ENCODE measurements at regions not wholly inside any gene's neighbourhood (a gene's known extent, or its start where the extent isn't known, plus 50 kb on each side); places are given as distances from the start of the nearest gene placed in this dataset.

DNA sequence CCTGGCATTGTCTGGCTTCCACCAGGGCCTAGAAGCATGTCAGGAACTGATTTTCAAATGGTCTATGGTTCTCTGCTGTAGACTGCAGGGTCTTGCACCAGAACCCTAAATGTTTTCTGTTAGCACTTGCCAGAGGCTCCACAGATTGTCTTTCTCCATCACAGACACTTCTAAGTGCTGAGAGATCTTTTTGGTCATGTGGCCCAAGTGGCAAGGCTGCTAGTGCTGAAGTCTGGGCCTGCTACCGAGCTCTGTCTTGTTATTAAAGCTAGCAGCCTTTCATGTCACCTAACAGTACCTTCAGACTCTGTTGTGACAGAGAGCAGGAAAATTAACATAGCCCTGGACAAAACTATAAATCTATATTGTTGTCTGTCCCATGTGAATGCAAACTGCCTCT lies 120.7 kb upstream of the BACH2 start:
- H3K4me1 ChIP-seq: peaks cover 26% of the 10 kb centered on the region
- no peak for DNase-seq
- peak overlapping the region; percentile 50 for H3K27ac ChIP-seq (replicated peaks)
- no peaks in the 10 kb centered on the region for H3K36me3 ChIP-seq
- intact Hi-C loops (cut with micrococcal nuclease): no loop called here
- no peak overlapping the region for H3K4me3 ChIP-seq
- H3K27me3 ChIP-seq (ENCODE audit: low read depth): no peaks in the 10 kb centered on the region
- TF ChIP-seq, protein P1, sequence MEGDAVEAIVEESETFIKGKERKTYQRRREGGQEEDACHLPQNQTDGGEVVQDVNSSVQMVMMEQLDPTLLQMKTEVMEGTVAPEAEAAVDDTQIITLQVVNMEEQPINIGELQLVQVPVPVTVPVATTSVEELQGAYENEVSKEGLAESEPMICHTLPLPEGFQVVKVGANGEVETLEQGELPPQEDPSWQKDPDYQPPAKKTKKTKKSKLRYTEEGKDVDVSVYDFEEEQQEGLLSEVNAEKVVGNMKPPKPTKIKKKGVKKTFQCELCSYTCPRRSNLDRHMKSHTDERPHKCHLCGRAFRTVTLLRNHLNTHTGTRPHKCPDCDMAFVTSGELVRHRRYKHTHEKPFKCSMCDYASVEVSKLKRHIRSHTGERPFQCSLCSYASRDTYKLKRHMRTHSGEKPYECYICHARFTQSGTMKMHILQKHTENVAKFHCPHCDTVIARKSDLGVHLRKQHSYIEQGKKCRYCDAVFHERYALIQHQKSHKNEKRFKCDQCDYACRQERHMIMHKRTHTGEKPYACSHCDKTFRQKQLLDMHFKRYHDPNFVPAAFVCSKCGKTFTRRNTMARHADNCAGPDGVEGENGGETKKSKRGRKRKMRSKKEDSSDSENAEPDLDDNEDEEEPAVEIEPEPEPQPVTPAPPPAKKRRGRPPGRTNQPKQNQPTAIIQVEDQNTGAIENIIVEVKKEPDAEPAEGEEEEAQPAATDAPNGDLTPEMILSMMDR (IDR thresholded peaks at IDR 0.05; ENCODE audit: borderline replicate concordance): no peak
- H3K9me3 ChIP-seq (replicated peaks): no peaks in the 10 kb centered on the region

GRCh38 chr6:90416322-90416721 lies 119.7 kb upstream of the BACH2 start:
- TF ChIP-seq, protein P1 (IDR thresholded peaks at IDR 0.05; ENCODE audit: borderline replicate concordance): no peak
- no peaks in the 10 kb centered on the region for H3K27me3 ChIP-seq (ENCODE audit: low read depth)
- H3K9me3 ChIP-seq (replicated peaks): no peaks in the 10 kb centered on the region
- peaks cover 19% of the 10 kb centered on the region for H3K4me1 ChIP-seq
- DNase-seq: no peak
- intact Hi-C loops (cut with micrococcal nuclease): no loop called here
- no peaks in the 10 kb centered on the region for H3K36me3 ChIP-seq
- no peak overlapping the region for H3K4me3 ChIP-seq
- H3K27ac ChIP-seq (replicated peaks): no peak overlapping the region

DNA sequence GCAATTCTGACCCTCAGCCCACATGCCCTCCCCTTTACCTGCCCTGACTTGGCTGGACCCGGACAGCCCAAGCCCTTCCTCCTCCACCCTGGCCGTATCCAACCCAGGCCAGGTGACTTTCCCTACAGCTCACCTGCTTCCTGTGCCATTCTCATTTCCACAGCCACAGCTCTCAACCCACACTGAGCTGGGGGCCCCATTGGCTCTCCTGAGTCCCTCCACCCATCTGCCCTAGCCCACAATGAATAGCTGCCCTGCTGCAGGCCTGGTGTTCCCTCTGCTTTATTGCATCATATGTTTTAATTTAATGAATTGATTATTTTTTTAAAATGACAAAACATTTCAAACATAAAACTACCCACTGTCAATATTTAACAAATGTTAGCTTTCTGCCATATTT lies 118.5 kb upstream of the BACH2 start:
- H3K36me3 ChIP-seq: no peaks in the 10 kb centered on the region

DNA sequence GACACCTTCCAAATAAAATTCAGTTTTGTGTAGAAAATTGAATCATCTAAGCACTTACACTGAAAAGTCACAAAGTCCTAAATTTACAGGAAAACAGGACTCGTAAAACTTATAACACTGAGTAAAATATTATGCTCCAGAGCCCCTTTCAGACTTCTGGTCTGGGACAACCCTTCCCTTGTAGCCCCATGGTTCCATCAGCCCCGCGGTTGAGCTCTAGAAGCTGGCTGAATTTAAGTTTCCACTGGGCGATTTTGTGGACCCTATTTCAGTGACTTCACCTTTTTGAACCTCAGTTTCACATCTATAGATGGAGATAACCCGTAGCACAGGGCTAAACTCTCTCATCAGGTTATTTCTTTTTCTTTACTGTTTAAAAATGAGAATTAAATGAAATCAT lies 117.7 kb upstream of the BACH2 start:
- intact Hi-C loops (cut with micrococcal nuclease): no loop called here
- Histone ChIP-seq H3K27me3 (ENCODE audit: low read depth) (no peaks in the 10 kb centered on the region), H3K27ac (replicated peaks) (no peak overlapping the region), H3K36me3 (no peaks in the 10 kb centered on the region), H3K4me3 (no peak overlapping the region), H3K4me1 (peaks cover 19% of the 10 kb centered on the region), H3K9me3 (replicated peaks) (no peaks in the 10 kb centered on the region)
- TF ChIP-seq, protein P1 (IDR thresholded peaks at IDR 0.05; ENCODE audit: borderline replicate concordance): no peak
- DNase-seq: no peak

More for the DNA sequence above, 118.5 kb upstream of the BACH2 start:
- H3K4me3 ChIP-seq: no peak overlapping the region
- H3K27ac ChIP-seq (replicated peaks): no peak overlapping the region
- no peak for DNase-seq
- no peaks in the 10 kb centered on the region for H3K9me3 ChIP-seq (replicated peaks)
- H3K27me3 ChIP-seq (ENCODE audit: low read depth): no peaks in the 10 kb centered on the region
- intact Hi-C loops (cut with micrococcal nuclease): no loop called here
- TF ChIP-seq, protein P1 (IDR thresholded peaks at IDR 0.05; ENCODE audit: borderline replicate concordance): no peak
- H3K4me1 ChIP-seq: peaks cover 19% of the 10 kb centered on the region

GRCh38 chr6:90413867-90414266 lies 117.2 kb upstream of the BACH2 start:
- intact Hi-C loops (cut with micrococcal nuclease): no loop called here
- no peak for DNase-seq

More at GRCh38 chr6:90413867-90414266, 117.2 kb upstream of the BACH2 start:
- Histone ChIP-seq H3K9me3 (replicated peaks) (no peaks in the 10 kb centered on the region), H3K27ac (replicated peaks) (no peak overlapping the region), H3K27me3 (ENCODE audit: low read depth) (no peaks in the 10 kb centered on the region), H3K36me3 (no peaks in the 10 kb centered on the region), H3K4me3 (peak overlapping the region; percentile 51), H3K4me1 (peaks cover 19% of the 10 kb centered on the region)
- TF ChIP-seq, protein P1 (IDR thresholded peaks at IDR 0.05; ENCODE audit: borderline replicate concordance): no peak
